ENCODE measurements at regions not wholly inside any gene's neighbourhood (a gene's known extent, or its start where the extent isn't known, plus 50 kb on each side); places are given as distances from the start of the nearest gene placed in this dataset.

GRCh38 chr5:61823781-61824180, 482.2 kb upstream of the KIF2A start:
- 34 to 40% methylated on average over 2 of the region's 2 CpGs for WGBS, 2 donors
- no peaks in the 10 kb centered on the region for H3K9me3 ChIP-seq
- H3K4me1 ChIP-seq = no peaks in the 10 kb centered on the region
- no peak overlapping the region for H3K4me3 ChIP-seq
- H3K27me3 ChIP-seq = no peaks in the 10 kb centered on the region
- no peak overlapping the region for H3K27ac ChIP-seq
- DNase-seq (no peak), ATAC-seq (no peak)
- intact Hi-C loops (cut with DNase I) = no loop called here
- TF ChIP-seq POLR2A (IDR thresholded peaks at IDR 0.05) (no peak), CTCF (IDR thresholded peaks at IDR 0.05) (no peak)
- no peaks in the 10 kb centered on the region for H3K36me3 ChIP-seq (replicated peaks in 1 of 2; ENCODE audit: insufficient read depth in 1 of 2, low read depth in 2 of 2)

- no peak overlapping the region for H3K27ac ChIP-seq
- no peaks in the 10 kb centered on the region for H3K9me3 ChIP-seq
- no peak for ATAC-seq
- TF ChIP-seq POLR2A (IDR thresholded peaks at IDR 0.05) (no peak), CTCF (IDR thresholded peaks at IDR 0.05) (no peak)
- WGBS, 2 donors = 90 to 93% methylated on average over 4 of the region's 4 CpGs
- no peaks in the 10 kb centered on the region for H3K36me3 ChIP-seq (replicated peaks in 1 of 2; ENCODE audit: insufficient read depth in 1 of 2, low read depth in 2 of 2)
- intact Hi-C loops (cut with DNase I) = no loop called here
- no peaks in the 10 kb centered on the region for H3K27me3 ChIP-seq
- no peak overlapping the region for H3K4me3 ChIP-seq
- DNase-seq = no peak
- H3K4me1 ChIP-seq = no peaks in the 10 kb centered on the region
Observed at GRCh38 chr5:61824396-61824795, 481.6 kb upstream of the KIF2A start.

GRCh38 chr5:61827445-61827975, 478.5 kb upstream of the KIF2A start:
- Histone ChIP-seq H3K4me3 (no peak overlapping the region), H3K36me3 (replicated peaks in 1 of 2; ENCODE audit: insufficient read depth in 1 of 2, low read depth in 2 of 2) (no peaks in the 10 kb centered on the region), H3K27me3 (no peaks in the 10 kb centered on the region), H3K27ac (no peak overlapping the region), H3K4me1 (no peaks in the 10 kb centered on the region), H3K9me3 (no peaks in the 10 kb centered on the region)
- WGBS, 2 donors = 80 to 85% methylated on average over 2 of the region's 2 CpGs
- intact Hi-C loops (cut with DNase I) = no loop called here
- no peak for ATAC-seq
- TF ChIP-seq POLR2A (IDR thresholded peaks at IDR 0.05) (no peak), CTCF (IDR thresholded peaks at IDR 0.05) (no peak)
- DNase-seq = no peak

- 97 to 98% methylated on average over 3 of the region's 3 CpGs for WGBS, 2 donors
Observed at GRCh38 chr5:61828856-61829255, 477.1 kb upstream of the KIF2A start.

More at GRCh38 chr5:61828856-61829255, 477.1 kb upstream of the KIF2A start:
- ATAC-seq = no peak
- H3K4me1 ChIP-seq = no peaks in the 10 kb centered on the region
- no peak for DNase-seq
- no peak overlapping the region for H3K27ac ChIP-seq
- no peaks in the 10 kb centered on the region for H3K27me3 ChIP-seq
- TF ChIP-seq POLR2A (IDR thresholded peaks at IDR 0.05) (no peak), CTCF (IDR thresholded peaks at IDR 0.05) (no peak)
- intact Hi-C loops (cut with DNase I) = no loop called here
- H3K4me3 ChIP-seq = no peak overlapping the region
- H3K9me3 ChIP-seq = no peaks in the 10 kb centered on the region
- no peaks in the 10 kb centered on the region for H3K36me3 ChIP-seq (replicated peaks in 1 of 2; ENCODE audit: insufficient read depth in 1 of 2, low read depth in 2 of 2)

Data from body of pancreas (tissue), 4 donors.